ENCODE measurements at regions not wholly inside any gene's neighbourhood (a gene's known extent, or its start where the extent isn't known, plus 50 kb on each side); places are given as distances from the start of the nearest gene placed in this dataset.

DNA sequence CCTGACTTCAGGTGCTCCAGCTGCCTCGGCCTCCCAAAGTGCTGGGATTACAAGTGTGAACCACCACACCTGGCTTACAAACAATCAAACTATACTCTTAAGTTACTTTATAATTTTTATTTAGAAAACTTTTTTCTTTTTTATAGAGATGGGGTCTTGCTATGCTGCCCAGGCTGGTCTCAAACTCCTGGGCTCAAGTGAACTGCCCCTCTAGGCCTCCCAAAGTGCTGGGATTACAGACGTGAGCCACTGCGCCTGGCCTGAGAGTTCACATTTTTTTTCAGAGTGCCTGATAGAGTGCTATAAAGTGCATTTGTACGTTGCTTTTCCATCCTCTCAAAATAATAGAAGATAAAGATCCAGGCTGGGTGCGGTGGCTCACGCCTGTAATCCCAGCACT, 102.0 kb upstream of the TBL1XR1 start:
- DNase-seq (ENCODE audit: extremely low read depth in 1 of 11, low read depth in 9 of 11, low spot score in 4 of 11) = no peak

DNA sequence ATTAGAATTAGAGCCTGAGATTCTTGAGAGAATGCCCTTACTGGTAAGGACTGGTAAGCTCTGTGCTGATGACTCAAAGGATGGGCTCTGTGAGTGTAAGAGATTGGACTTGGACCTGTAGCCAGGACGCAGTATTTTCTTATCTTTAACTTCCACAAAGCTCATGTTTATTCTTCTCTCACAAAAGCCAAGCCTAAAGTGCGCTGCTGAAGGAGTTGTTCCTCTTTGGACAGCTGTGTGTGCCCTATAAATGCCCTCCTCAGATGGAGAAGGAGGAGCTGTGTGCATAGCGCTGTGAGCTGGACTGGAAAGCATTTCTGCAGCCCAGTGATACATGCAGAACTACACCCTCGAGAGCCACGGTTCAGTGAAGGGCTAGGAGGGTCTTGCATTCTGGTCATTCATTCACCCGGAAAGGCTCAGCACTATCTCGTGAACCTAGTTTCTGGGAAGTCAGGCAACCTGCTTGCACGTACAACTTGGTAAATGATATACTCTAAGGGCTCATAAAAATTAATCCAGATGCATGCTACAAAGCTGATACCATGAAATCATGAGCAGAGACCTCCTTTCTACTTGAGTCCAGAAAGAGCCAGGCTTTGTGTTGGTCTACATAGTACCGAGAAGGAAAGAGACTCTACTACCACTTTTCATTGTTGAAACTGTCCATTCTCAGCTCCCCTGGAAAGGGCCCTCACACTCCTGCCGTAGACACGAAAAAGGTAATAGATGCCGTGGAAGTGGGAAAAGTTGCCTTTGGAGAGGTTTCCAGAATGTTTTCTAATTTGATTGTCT, 103.0 kb upstream of the TBL1XR1 start:
- peak in 10 of 11 donors; percentile 67 to 95 (median 79) for DNase-seq (ENCODE audit: extremely low read depth in 1 of 11, low read depth in 9 of 11, low spot score in 4 of 11)

DNA sequence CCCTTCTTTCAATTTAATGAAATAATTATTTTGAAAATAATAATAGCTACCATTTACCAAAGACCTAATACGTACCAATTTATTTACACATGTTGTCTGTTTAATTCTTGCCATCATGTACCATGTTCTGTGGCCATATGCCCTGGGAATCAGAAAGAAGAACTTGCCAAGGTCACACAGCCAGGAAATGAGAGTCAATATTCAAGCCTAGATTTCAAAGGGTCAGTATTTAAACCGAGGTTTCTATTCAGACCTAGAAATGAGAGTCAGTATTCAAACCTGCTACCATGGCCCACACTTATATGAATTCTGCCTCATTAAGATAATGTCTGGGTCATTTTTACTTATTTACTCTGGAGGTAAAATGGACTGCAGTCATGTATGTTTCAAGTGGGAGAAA, 103.6 kb upstream of the TBL1XR1 start:
- no peak for DNase-seq (ENCODE audit: extremely low read depth in 1 of 11, low read depth in 9 of 11, low spot score in 4 of 11)

DNA sequence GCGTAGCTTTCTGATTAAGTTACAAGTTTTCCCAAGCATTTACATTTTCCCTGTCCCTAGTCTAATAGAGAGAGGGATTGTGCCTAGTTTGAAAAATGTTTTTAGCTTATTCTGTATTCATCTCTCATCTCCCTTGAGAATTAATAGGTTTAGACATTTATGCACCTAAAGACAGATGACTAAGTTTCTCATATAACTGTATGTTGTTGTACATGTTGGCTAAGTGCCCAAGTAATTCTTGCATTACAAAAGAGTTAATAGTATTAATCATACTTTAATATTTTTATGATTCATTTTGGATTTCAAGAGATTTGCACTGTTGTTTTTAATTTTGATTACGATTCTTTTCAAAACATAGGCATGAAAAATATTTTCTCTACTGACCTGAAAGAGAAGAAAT, 109.0 kb upstream of the TBL1XR1 start:
- DNase-seq (ENCODE audit: extremely low read depth in 1 of 11, low read depth in 9 of 11, low spot score in 4 of 11) = no peak

DNA sequence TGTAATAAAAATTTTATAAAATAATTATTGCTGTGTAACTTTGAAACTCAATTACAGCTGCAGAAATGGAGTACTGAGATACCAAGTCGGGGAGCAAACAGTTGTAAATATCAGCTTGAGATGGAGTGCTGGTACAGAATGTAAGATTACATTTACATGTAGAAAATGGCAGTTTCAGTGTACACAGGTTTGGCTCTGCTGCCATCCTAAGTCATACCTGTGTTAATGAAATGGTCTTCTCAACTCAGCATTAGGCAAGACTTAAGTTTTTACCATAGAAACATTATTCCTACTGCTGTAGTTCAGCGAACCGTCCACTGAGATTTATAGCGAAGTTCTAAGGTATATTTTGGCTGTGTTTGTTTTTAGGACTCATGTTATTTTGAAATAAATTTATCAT, 110.1 kb upstream of the TBL1XR1 start:
- DNase-seq (ENCODE audit: extremely low read depth in 1 of 11, low read depth in 9 of 11, low spot score in 4 of 11) = no peak

GRCh38 chr3:177307826-177308225, 110.5 kb upstream of the TBL1XR1 start:
- no peak for DNase-seq (ENCODE audit: extremely low read depth in 1 of 11, low read depth in 9 of 11, low spot score in 4 of 11)

DNA sequence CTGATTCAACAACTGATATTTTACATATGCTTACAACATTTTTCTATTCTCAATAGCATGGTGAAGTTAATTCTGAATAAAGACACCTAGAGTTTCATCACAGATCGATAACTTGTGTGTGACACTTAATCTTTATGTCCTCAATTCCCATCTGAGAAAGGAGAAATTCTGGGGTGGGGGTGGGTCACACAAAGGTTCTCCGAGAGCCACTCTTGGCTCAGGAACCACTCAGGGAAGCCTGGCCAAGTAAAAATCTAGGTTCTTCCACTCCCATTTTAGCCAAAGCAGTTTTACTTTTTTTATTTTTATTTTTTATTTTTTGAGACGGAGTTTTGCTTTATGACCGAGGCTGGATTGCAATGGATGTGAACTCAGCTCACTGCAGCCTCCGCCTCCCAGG, 111.0 kb upstream of the TBL1XR1 start:
- DNase-seq (ENCODE audit: extremely low read depth in 1 of 11, low read depth in 9 of 11, low spot score in 4 of 11) = no peak

- DNase-seq (ENCODE audit: extremely low read depth in 1 of 11, low read depth in 9 of 11, low spot score in 4 of 11) = no peak
Observed at GRCh38 chr3:177308911-177309310, 111.6 kb upstream of the TBL1XR1 start.

GRCh38 chr3:177312491-177312890, 115.2 kb upstream of the TBL1XR1 start:
- no peak for DNase-seq (ENCODE audit: extremely low read depth in 1 of 11, low read depth in 9 of 11, low spot score in 4 of 11)

DNA sequence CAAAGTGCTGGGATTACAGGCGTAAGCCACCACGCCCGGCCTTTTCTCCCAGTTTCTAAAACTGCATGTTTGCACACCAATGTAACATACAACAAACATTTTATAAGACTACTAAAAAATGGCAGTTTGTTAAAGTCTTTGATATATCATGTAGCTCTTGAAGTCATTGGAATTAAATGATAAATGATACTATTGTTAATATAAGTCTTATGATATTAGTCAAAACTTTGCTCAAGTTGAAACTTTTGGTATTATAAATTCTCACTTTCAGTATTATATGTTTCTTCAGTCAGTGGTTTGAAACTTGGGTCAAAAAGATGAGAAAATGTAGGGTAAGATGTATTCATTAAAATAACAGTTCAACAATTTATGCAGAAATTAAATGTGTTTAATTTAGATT, 117.6 kb upstream of the TBL1XR1 start:
- no peak for DNase-seq (ENCODE audit: extremely low read depth in 1 of 11, low read depth in 9 of 11, low spot score in 4 of 11)

- no peak for DNase-seq (ENCODE audit: extremely low read depth in 1 of 11, low read depth in 9 of 11, low spot score in 4 of 11)
Observed at GRCh38 chr3:177317247-177317646, 120.0 kb upstream of the TBL1XR1 start.

DNA sequence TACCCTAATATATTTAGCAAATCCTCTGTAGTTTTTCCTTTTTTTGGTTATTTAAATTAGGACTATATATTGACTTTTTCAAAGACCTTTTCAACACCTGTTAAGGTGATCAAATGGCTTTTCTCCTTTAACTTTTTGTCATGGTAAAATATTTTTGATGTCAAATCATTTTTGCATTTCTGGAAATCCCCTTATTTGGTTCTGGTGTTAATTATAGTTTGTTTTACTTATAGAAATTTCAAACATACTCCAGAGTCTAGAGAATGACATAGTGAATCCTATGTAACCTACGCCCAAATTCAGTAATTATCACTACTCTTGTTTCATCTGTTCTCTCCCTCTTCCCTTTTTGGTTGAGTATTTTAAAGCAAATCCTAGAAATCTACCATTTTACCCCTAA, 121.3 kb upstream of the TBL1XR1 start:
- DNase-seq (ENCODE audit: extremely low read depth in 1 of 11, low read depth in 9 of 11, low spot score in 4 of 11) = no peak

- DNase-seq (ENCODE audit: extremely low read depth in 1 of 11, low read depth in 9 of 11, low spot score in 4 of 11) = peak in 9 of 11 donors; percentile 31 to 61 (median 46)
Observed at GRCh38 chr3:177320765-177321247, 123.5 kb upstream of the TBL1XR1 start.

DNA sequence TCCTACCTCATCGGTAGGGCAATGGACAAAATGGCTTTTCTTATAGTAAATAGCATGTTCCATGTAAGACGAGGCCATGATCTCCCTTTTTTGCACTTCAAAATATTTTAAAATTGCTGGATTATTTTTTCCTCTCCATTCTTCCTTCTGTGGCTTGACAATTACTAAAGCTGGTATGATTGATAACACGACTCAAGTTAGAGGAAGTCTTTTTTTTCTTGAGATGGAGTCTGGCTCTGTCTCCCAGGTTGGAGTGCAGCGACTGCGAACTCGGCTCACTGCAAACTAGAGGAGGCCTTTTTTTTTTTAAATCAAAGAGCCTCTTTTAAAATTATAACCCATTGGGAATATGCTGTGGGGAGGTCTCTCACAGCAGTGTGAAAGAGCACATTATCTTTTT, 124.5 kb upstream of the TBL1XR1 start:
- no peak for DNase-seq (ENCODE audit: extremely low read depth in 1 of 11, low read depth in 9 of 11, low spot score in 4 of 11)

GRCh38 chr3:177322881-177323280, 125.6 kb upstream of the TBL1XR1 start:
- DNase-seq (ENCODE audit: extremely low read depth in 1 of 11, low read depth in 9 of 11, low spot score in 4 of 11) = no peak

DNA sequence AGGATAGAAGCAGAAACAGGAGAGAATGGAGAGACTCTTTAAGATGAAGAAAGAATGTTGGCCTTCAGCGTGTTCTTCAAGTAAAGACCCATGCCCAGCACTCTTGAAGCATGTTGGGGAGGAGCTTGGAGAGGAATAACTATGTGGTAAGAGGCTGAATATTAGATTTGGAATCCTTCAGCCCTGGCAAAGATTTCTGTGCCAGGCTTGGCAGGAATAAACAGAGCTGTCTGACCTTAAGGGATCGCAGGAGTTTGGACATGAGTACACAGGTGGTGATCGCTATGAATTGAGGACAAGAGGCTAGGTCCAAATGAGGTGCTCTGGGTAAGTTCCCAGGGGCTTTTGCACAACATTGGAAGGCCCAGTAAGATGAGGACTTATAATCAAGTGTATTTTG, 132.6 kb upstream of the TBL1XR1 start:
- DNase-seq (ENCODE audit: extremely low read depth in 1 of 11, low read depth in 9 of 11, low spot score in 4 of 11) = no peak

DNA sequence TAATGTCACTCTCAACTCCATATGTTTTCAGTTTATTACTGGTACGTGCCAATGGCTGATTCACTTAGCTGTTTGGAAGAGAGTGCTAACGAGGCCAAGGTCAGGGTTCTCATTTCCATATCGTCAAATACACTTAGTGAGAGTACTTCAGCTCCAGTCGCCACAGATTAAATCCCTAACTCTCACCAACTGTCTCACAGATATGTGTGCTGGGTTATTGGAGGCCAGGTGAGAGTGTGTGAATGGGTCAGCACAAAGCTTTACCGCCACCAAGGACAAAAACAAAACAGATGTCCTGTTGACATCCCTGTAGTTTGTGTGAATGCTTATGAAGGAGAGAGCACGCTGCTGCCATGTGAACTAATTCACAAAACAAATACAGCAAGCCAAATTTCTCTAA, 133.5 kb upstream of the TBL1XR1 start:
- no peak for DNase-seq (ENCODE audit: extremely low read depth in 1 of 11, low read depth in 9 of 11, low spot score in 4 of 11)

DNA sequence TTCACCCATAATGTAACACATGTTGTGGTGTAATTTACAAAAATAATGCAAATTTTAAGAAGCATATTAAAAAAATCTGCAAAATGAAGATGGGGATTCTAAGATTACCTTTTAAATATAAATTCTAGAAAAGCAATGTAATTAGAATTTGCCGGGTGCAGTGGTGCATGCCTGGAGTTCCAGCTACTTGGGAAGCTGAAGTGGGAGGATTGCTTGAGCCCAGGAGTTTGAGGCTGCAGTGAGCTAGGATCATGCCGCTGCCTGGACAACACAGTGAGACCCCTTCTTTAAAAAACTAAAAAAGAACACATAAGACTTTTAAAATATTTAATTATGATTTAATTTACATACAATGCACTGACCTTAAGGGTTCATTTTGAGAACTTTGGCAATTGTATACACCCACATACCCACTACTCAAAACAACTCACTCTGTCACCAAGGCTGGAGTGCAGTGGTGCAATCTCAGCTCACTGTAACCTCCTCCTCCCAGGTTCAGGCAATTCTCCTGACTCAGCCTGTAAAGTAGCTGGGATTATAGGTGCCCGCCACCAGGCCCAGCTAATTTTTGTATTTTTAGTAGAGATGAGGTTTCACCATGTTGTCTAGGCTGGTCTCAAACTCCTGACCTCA, 134.0 kb upstream of the TBL1XR1 start:
- DNase-seq (ENCODE audit: extremely low read depth in 1 of 11, low read depth in 9 of 11, low spot score in 4 of 11) = no peak

GRCh38 chr3:177332955-177333354, 135.7 kb upstream of the TBL1XR1 start:
- no peak for DNase-seq (ENCODE audit: extremely low read depth in 1 of 11, low read depth in 9 of 11, low spot score in 4 of 11)

DNA sequence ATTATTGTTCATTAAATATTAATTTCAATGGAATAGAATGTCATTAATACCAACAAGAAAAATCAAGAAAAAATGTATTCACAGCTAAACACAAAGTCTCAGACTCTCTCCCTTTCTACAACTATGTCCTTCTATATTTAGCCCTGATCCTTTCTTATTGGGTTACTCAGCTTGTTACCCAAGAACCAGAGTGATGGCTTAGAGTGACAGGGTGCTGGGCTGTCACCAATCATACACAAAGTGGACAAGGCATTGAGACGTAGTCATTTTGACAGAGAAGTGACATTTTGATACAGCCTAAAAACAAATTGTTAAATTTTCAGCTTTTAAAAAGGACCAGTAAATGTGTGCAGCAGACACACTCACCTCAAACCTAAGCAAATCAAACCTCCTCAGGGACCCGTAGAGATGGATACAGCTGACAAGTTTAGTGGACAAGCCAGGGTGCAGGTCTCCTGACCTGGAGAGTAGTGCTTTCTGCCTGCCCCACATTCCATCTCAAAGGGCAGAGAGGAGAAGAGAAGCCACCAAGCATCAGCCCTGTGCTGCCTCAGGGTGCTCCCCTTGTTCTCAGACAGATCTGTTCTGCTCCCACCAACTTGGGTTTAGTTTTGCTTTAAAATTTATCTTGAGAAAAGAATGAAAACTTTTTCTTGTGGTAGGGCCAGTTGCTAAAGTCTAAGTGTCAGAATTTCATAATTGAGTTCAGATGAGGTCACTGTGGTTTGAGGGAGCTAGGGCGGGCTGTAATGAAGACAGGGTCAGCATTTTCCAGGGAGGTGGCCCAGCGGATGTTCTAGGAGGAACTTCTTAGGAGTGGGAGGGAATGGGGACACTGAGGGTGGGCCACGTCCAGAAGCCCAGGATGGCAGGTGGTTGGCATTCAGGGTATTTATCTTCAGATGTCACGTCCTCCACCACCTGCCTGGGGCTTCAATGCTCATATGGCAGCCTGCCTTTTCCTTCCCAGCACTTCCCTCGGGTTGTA, 136.5 kb upstream of the TBL1XR1 start:
- DNase-seq (ENCODE audit: extremely low read depth in 1 of 11, low read depth in 9 of 11, low spot score in 4 of 11) = no peak

Data from renal cortex interstitium (tissue), 11 donors.